ENCODE measurements at regions not wholly inside any gene's neighbourhood (a gene's known extent, or its start where the extent isn't known, plus 50 kb on each side); places are given as distances from the start of the nearest gene placed in this dataset.

GRCh38 chr11:123258877-123259276, 63.8 kb upstream of the CLMP start:
- no peak for TF ChIP-seq CTCF (IDR thresholded peaks at IDR 0.05)
- TF ChIP-seq POLR2A (IDR thresholded peaks at IDR 0.05): no peak
- no peak for TF ChIP-seq POLR2AphosphoS5 (IDR thresholded peaks at IDR 0.05)

Measured in prostate gland (tissue), 2 donors.